Left ventricle myocardium inferior (tissue), 1 donor: ENCODE measurements at regions not wholly inside any gene's neighbourhood (a gene's known extent, or its start where the extent isn't known, plus 50 kb on each side); places are given as distances from the start of the nearest gene placed in this dataset.

Source experiments
- DNase-seq: peaks from one replicate; pipeline ENCODE4 v3.0.0-alpha.2; 2020
- H3K27ac ChIP-seq: fragments of 200-600 bp; replicated peaks from 2 replicates; pipeline ENCODE4 v1.8.0; 2021
- H3K27me3 ChIP-seq: fragments of 200-600 bp; 2 replicates; pipeline ENCODE4 v1.8.0; 2021; ENCODE audit warnings: low read depth
- H3K36me3 ChIP-seq: fragments of 200-600 bp; 2 replicates; pipeline ENCODE4 v1.8.0; 2021
- H3K4me1 ChIP-seq: fragments of 200-600 bp; 2 replicates; pipeline ENCODE4 v1.8.0; 2021
- H3K4me3 ChIP-seq: fragments of 200-600 bp; 2 replicates; pipeline ENCODE4 v1.8.0; 2021; ENCODE audit warnings: mild to moderate bottlenecking, moderate library complexity
- H3K9me3 ChIP-seq: fragments of 200-600 bp; replicated peaks from 2 replicates; pipeline ENCODE4 v1.8.0; 2021
- CTCF ChIP-seq: fragments of 200-600 bp; IDR thresholded peaks from 2 replicates; pipeline ENCODE4 v1.8.0; 2021; ENCODE audit warnings: antibody characterized with exemption, mild to moderate bottlenecking, borderline replicate concordance
- intact Hi-C: fragments of 100-400 bp; cut with micrococcal nuclease; formaldehyde crosslinking; loops from one replicate; pipeline ENCODE4 v1.11.0; 2022
- donor health status: DM: no; HTN: yes; CAD: no; lungs with severe emphysema.

GRCh38 chr3:44132061-44132460 lies 109.6 kb upstream of the TOPAZ1 start:
- Histone ChIP-seq H3K36me3 (no peaks in the 10 kb centered on the region), H3K27ac (no peak overlapping the region), H3K27me3 (peaks cover 74% of the 10 kb centered on the region), H3K4me1 (no peaks in the 10 kb centered on the region), H3K9me3 (no peaks in the 10 kb centered on the region), H3K4me3 (no peak overlapping the region)
- intact Hi-C loops, result no loop called here
- DNase-seq, result no peak
- no peak for TF ChIP-seq CTCF

- Histone ChIP-seq H3K27ac (no peak overlapping the region), H3K27me3 (peaks cover 77% of the 10 kb centered on the region), H3K4me1 (no peaks in the 10 kb centered on the region), H3K36me3 (no peaks in the 10 kb centered on the region), H3K9me3 (no peaks in the 10 kb centered on the region), H3K4me3 (no peak overlapping the region)
- DNase-seq, result no peak
- no peak for TF ChIP-seq CTCF
- intact Hi-C loops, result no loop called here
These were observed 109.1 kb upstream of the TOPAZ1 start for GRCh38 chr3:44132593-44132992.

GRCh38 chr3:44136421-44136820 lies 105.3 kb upstream of the TOPAZ1 start:
- Histone ChIP-seq H3K4me3 (no peak overlapping the region), H3K27ac (no peak overlapping the region), H3K27me3 (peaks cover 58% of the 10 kb centered on the region), H3K4me1 (no peaks in the 10 kb centered on the region), H3K36me3 (no peaks in the 10 kb centered on the region), H3K9me3 (no peaks in the 10 kb centered on the region)
- DNase-seq, result no peak
- intact Hi-C loops, result no loop called here
- no peak for TF ChIP-seq CTCF

GRCh38 chr3:44146073-44146472 lies 95.6 kb upstream of the TOPAZ1 start:
- intact Hi-C loops, result no loop called here
- Histone ChIP-seq H3K4me3 (no peak overlapping the region), H3K27me3 (peaks cover 49% of the 10 kb centered on the region), H3K27ac (no peak overlapping the region), H3K4me1 (no peaks in the 10 kb centered on the region), H3K36me3 (no peaks in the 10 kb centered on the region), H3K9me3 (peaks cover 6% of the 10 kb centered on the region)
- no peak for TF ChIP-seq CTCF
- DNase-seq, result no peak

- no peak overlapping the region for H3K27ac ChIP-seq
- H3K36me3 ChIP-seq, result no peaks in the 10 kb centered on the region
- no peak for TF ChIP-seq CTCF
- no peaks in the 10 kb centered on the region for H3K4me1 ChIP-seq
- H3K9me3 ChIP-seq, result no peaks in the 10 kb centered on the region
- intact Hi-C loops, result no loop called here
- DNase-seq, result no peak
- no peak overlapping the region for H3K4me3 ChIP-seq
- peaks cover 48% of the 10 kb centered on the region for H3K27me3 ChIP-seq
These were observed 81.9 kb upstream of the TOPAZ1 start for GRCh38 chr3:44159696-44160300.
